HepG2 (cell line): ENCODE measurements at regions not wholly inside any gene's neighbourhood (a gene's known extent, or its start where the extent isn't known, plus 50 kb on each side); places are given as distances from the start of the nearest gene placed in this dataset.

Experiments used
- ARID2 ChIP-seq: sonication (generic); formaldehyde crosslinking; IDR thresholded peaks from 2 replicates; pipeline ENCODE4 v1.8.1; 2022; ENCODE audit warnings: mild to moderate bottlenecking, missing genetic modification reagents, borderline replicate concordance
- FOXM1 ChIP-seq: sonication (generic); formaldehyde crosslinking; IDR thresholded peaks from 2 replicates; pipeline ENCODE4 v1.5.0; 2020; ENCODE audit warnings: missing genetic modification reagents
- TAF1 ChIP-seq: sonication (generic); formaldehyde crosslinking; IDR thresholded peaks from 2 replicates; pipeline ENCODE4 v1.4.0; 2020; ENCODE audit warnings: missing genetic modification reagents
- TF ChIP-seq, protein P1 (sequence below): sonication (generic); formaldehyde crosslinking; IDR thresholded peaks from 2 replicates; pipeline ENCODE4 v1.5.0; 2020; ENCODE audit warnings: mild to moderate bottlenecking, missing genetic modification reagents, moderate library complexity
- TF ChIP-seq, protein P2 (sequence below): IDR thresholded peaks from 2 replicates; pipeline ENCODE4 v1.4.0; 2020; ENCODE audit warnings: mild to moderate bottlenecking, missing genetic modification reagents
- TF ChIP-seq, protein P3 (sequence below): sonication (generic); formaldehyde crosslinking; IDR thresholded peaks from 2 replicates; pipeline ENCODE4 v1.4.0; 2020; ENCODE audit warnings: missing genetic modification reagents, borderline replicate concordance
- TF ChIP-seq, protein P4 (sequence below): sonication (generic); formaldehyde crosslinking; IDR thresholded peaks from 2 replicates; pipeline ENCODE4 v1.5.1; 2020; ENCODE audit warnings: mild to moderate bottlenecking, missing genetic modification reagents

DNA sequence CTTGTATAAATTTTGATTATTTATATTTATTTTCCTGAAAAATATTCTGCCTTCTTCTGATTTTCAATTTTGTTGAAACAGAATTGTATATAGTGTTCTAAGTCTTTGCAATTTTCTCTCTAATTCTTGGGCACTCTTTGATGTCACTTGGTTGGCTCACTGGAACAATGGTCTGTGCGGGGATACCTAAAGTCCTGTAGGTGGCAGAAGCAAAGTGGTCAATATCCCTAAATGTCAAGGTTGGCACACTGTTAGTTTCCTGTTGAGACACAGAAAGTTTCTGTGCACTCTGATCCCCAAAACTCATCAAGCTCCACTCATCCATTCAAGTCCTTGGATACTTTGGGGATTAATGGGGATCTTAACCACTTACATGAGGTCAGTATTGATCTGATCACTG is 480.8 kb upstream of the CCNG1 start:
- TF ChIP-seq, protein P1, sequence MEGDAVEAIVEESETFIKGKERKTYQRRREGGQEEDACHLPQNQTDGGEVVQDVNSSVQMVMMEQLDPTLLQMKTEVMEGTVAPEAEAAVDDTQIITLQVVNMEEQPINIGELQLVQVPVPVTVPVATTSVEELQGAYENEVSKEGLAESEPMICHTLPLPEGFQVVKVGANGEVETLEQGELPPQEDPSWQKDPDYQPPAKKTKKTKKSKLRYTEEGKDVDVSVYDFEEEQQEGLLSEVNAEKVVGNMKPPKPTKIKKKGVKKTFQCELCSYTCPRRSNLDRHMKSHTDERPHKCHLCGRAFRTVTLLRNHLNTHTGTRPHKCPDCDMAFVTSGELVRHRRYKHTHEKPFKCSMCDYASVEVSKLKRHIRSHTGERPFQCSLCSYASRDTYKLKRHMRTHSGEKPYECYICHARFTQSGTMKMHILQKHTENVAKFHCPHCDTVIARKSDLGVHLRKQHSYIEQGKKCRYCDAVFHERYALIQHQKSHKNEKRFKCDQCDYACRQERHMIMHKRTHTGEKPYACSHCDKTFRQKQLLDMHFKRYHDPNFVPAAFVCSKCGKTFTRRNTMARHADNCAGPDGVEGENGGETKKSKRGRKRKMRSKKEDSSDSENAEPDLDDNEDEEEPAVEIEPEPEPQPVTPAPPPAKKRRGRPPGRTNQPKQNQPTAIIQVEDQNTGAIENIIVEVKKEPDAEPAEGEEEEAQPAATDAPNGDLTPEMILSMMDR (CRISPR knock-in tag): no peak
- TF ChIP-seq, protein P2, sequence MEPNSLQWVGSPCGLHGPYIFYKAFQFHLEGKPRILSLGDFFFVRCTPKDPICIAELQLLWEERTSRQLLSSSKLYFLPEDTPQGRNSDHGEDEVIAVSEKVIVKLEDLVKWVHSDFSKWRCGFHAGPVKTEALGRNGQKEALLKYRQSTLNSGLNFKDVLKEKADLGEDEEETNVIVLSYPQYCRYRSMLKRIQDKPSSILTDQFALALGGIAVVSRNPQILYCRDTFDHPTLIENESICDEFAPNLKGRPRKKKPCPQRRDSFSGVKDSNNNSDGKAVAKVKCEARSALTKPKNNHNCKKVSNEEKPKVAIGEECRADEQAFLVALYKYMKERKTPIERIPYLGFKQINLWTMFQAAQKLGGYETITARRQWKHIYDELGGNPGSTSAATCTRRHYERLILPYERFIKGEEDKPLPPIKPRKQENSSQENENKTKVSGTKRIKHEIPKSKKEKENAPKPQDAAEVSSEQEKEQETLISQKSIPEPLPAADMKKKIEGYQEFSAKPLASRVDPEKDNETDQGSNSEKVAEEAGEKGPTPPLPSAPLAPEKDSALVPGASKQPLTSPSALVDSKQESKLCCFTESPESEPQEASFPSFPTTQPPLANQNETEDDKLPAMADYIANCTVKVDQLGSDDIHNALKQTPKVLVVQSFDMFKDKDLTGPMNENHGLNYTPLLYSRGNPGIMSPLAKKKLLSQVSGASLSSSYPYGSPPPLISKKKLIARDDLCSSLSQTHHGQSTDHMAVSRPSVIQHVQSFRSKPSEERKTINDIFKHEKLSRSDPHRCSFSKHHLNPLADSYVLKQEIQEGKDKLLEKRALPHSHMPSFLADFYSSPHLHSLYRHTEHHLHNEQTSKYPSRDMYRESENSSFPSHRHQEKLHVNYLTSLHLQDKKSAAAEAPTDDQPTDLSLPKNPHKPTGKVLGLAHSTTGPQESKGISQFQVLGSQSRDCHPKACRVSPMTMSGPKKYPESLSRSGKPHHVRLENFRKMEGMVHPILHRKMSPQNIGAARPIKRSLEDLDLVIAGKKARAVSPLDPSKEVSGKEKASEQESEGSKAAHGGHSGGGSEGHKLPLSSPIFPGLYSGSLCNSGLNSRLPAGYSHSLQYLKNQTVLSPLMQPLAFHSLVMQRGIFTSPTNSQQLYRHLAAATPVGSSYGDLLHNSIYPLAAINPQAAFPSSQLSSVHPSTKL (CRISPR knock-in tag): no peak
- TF ChIP-seq, protein P3, sequence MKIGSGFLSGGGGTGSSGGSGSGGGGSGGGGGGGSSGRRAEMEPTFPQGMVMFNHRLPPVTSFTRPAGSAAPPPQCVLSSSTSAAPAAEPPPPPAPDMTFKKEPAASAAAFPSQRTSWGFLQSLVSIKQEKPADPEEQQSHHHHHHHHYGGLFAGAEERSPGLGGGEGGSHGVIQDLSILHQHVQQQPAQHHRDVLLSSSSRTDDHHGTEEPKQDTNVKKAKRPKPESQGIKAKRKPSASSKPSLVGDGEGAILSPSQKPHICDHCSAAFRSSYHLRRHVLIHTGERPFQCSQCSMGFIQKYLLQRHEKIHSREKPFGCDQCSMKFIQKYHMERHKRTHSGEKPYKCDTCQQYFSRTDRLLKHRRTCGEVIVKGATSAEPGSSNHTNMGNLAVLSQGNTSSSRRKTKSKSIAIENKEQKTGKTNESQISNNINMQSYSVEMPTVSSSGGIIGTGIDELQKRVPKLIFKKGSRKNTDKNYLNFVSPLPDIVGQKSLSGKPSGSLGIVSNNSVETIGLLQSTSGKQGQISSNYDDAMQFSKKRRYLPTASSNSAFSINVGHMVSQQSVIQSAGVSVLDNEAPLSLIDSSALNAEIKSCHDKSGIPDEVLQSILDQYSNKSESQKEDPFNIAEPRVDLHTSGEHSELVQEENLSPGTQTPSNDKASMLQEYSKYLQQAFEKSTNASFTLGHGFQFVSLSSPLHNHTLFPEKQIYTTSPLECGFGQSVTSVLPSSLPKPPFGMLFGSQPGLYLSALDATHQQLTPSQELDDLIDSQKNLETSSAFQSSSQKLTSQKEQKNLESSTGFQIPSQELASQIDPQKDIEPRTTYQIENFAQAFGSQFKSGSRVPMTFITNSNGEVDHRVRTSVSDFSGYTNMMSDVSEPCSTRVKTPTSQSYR (CRISPR knock-in tag): no peak
- TF ChIP-seq, protein P4, sequence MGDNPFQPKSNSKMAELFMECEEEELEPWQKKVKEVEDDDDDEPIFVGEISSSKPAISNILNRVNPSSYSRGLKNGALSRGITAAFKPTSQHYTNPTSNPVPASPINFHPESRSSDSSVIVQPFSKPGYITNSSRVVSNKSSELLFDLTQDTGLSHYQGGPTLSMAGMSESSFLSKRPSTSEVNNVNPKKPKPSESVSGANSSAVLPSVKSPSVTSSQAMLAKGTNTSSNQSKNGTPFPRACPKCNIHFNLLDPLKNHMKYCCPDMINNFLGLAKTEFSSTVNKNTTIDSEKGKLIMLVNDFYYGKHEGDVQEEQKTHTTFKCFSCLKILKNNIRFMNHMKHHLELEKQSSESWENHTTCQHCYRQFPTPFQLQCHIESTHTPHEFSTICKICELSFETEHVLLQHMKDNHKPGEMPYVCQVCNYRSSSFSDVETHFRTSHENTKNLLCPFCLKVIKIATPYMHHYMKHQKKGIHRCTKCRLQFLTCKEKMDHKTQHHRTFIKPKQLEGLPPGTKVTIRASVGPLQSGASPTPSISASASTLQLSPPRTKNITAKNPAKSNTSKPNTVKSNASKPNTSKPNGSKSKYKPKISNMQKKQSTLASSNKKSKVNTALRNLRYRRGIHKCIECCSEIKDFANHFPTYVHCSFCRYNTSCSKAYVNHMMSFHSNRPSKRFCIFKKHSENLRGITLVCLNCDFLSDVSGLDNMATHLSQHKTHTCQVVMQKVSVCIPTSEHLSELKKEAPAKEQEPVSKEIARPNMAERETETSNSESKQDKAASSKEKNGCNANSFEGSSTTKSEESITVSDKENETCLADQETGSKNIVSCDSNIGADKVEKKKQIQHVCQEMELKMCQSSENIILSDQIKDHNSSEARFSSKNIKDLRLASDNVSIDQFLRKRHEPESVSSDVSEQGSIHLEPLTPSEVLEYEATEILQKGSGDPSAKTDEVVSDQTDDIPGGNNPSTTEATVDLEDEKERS: no peak
- no peak for TF ChIP-seq TAF1
- no peak for TF ChIP-seq FOXM1
- no peak for TF ChIP-seq ARID2 (CRISPR knock-in tag)
